ENCODE measurements at regions not wholly inside any gene's neighbourhood (a gene's known extent, or its start where the extent isn't known, plus 50 kb on each side); places are given as distances from the start of the nearest gene placed in this dataset.
"Not testable (repeated sequence)": the region's sequence is repeated elsewhere in the genome, so short reads cannot be mapped to it uniquely, and the experiment has no call there.

- no peak for DNase-seq
Observed at GRCh38 chr18:65671621-65672415, 79.0 kb upstream of the CDH7 start.

DNA sequence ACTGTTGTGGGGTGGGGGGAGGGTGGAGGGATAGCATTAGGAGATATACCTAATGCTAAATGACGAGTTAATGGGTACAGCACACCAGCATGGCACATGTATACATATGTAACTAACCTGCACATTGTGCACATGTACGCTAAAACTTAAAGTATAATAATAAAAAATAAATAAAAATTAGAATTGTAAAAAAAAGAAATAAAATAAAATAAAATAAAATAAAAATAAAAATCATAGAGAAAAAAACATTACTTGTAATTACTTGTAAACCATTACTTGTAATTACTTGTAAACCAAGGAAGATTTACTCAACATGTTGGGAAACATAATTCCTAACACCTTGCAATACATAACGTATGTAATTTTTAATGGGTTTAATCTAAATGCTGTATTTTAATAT lies 80.7 kb upstream of the CDH7 start:
- not testable (repeated sequence) for DNase-seq

- DNase-seq: no peak
Observed at GRCh38 chr18:65661391-65661790, 89.4 kb upstream of the CDH7 start.

- no peak for DNase-seq
Observed at GRCh38 chr18:65659912-65660311, 90.9 kb upstream of the CDH7 start.

DNA sequence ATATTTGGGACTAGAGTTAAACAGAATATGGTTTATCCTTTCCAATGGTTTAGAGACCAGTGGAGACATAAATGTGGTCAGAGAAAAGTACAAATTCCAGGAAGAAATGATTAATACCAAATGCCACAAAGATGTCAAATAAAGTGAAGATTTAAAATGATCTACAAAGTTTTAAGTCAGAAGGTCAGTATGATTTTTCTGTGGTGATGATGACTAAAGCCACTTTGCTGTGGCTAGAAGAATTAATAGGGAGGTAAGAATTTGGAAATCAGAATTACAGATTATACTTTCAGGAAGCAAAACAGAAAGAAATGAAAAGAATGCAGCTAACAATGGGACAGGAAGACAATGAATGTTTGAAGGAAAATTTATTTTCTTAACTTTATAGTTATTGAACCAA lies 91.5 kb upstream of the CDH7 start:
- DNase-seq: no peak

DNA sequence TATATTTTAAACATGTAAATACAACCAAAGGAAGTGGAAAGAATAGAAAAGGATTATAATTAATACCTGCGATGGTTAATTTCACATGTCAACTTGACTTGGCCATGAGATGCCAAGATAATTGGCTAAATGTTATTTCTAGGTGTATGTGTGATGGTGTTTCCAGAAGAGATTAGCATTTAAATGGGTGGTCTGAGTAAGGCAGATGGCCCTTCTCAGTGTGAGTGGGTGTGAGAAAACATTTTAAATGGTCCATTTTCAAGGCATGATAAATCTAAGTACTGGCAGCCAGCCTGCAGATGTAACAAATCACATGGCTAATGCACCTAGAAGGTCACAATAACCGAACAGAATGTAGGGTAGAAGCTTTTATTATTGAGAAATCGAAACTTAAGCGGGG lies 99.6 kb upstream of the CDH7 start:
- DNase-seq: no peak

- no peak for DNase-seq
Observed at GRCh38 chr18:65632236-65632635, 118.6 kb upstream of the CDH7 start.

DNA sequence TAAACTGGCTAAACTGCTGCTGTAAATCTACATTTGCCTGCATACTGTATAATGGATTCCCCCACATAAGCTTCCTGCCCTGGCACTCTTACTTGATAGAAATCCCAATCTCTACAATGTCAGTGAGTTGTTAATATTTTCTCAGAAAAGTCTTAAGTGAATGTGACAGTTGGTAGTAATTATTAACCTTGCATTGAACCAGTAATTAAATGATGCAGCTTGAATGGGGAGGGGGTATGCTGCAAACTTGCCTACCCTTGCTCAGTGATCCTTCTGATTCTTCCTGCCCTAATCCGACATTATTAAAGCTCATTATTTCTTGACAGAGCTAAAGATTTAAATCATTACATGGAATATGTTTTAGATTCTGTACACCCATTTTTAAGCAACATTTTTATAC lies 119.0 kb upstream of the CDH7 start:
- DNase-seq: no peak

GRCh38 chr18:65628390-65628789 lies 122.4 kb upstream of the CDH7 start:
- DNase-seq: no peak

DNA sequence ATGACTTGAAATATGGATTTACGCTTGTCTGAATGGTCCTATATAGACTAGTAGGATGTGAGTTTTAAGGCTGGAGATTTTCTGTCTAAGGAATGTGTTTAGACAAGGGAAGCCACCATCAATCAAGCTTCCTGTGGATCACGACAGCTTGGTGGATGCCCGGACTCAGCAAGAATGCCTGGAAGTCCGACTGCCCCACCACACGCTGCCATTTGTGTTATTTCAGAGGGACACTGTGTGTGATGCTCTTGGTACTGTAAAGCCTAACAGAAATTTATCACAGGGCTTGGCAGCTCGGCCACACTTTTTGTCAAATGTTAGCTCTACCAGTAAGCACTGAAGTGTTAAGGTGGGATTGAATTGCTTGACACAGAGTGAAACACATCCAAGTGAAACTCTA lies 127.1 kb upstream of the CDH7 start:
- DNase-seq: no peak

DNA sequence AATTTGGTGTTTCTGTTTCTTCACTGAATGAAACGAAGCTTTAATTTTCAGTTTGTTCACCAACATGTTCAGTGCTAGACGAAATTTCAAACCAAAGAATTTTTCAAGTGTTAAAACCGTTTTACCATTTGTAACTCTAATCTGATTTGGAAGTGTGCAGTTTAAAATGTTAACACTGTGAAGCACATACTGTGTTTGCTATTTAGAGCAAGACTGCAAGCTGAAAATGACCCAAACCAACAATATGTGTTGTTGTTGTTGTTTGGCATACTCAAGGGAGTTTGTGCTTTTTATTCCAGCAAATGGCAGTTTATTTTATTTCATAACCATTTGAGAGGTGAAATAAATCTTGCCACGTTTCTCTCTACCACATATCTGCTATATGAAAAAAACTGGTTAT lies 128.4 kb upstream of the CDH7 start:
- DNase-seq: no peak

DNA sequence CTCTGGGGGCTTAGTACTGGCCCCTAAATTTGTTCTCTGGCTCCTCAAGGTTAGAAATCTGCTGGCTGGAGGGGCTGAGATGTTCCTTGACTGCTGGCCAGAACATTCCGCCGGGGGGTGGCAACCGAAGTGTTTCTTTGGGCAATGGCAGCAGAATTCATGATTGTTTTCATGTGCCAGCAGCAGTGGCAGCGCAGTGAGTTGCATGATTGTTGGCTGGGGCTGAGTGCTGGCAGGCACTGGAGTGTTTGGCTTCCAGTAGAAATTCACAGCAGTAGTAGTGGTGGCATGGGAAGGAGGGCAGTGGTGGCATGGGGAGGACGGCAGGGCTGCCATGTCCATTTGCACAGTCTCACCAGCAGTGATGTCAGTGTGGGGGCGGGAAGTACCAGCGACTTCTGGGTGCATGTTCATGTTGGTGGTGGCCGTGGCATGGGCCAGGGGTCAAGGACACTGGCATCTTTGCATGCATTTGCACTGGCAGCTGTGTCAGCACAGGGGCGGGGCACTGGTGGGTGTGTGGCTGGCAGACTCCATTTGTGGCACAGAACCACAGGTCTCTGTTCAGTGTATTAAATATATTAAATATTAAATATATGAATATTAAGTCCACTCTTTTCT lies 130.6 kb upstream of the CDH7 start:
- DNase-seq: no peak

DNA sequence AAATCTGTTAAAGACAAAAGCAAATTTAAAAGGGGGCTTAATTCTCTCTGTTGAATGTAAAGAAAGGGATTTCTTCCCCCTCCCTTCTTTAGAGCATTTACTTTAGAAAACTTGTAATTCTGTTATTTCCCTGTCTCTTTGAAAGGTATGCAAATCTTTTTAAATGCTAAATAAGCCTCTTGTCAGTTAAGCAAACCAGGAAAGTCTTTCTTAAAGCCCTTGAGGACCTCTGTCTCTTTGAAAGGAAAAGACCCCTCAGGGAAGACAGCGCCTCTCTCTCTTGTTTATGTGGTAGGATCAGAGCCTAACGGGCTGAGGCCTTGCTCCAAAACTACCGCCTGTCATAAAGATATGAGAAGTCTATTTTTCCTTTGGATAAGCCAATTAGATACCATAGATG lies 139.9 kb upstream of the CDH7 start:
- no peak for DNase-seq

GRCh38 chr18:65608471-65608870 lies 142.3 kb upstream of the CDH7 start:
- DNase-seq: no peak

GRCh38 chr18:65607161-65607560 lies 143.7 kb upstream of the CDH7 start:
- no peak for DNase-seq

- no peak for DNase-seq
Observed at GRCh38 chr18:65606551-65607130, 144.2 kb upstream of the CDH7 start.

GRCh38 chr18:65605352-65605751 lies 145.5 kb upstream of the CDH7 start:
- DNase-seq: not testable (repeated sequence)

DNA sequence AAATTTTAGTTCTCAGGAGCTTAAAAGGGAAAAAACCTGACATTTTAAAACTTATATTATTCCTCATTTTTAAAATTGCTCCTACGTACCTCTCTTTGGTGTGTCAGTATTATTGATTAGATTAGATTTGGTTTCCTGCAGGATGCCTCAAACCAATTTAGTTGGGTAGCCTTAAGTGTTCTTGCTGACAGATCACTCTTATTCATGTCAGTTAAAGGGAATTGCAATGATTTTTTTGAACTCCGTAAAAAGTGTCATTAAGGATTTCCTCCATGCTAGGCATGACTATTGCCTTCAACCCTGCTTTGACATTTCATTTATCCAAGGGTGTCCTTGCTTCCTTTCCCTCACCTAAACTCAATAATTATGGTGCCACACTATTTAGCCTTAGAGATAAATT lies 149.0 kb upstream of the CDH7 start:
- no peak for DNase-seq

GRCh38 chr18:65592435-65592834 lies 158.4 kb upstream of the CDH7 start:
- peak; percentile 8 for DNase-seq

DNA sequence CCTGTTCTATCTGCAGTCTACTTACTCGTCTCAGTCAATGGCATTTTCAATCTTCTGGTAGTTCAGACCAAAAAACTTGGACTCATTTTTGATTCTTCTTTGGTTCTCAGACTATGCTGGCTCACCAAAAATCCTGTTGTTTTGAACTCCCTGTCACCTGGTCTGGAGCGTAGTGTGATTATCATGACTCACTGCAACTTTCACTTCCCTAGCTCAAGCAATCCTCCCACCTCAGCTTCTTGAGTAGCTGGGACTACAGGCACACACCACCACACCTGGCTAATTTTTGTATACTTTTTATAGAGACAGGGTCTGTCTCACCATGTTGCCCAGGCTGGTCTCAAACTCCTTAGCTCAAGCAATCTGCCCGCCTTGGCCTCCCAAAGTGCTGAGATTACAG lies 163.3 kb upstream of the CDH7 start:
- DNase-seq: no peak

GRCh38 chr18:65582094-65582493 lies 168.7 kb upstream of the CDH7 start:
- DNase-seq: not testable (repeated sequence)

- no peak for DNase-seq
Observed at GRCh38 chr18:65568866-65569265, 181.9 kb upstream of the CDH7 start.

DNA sequence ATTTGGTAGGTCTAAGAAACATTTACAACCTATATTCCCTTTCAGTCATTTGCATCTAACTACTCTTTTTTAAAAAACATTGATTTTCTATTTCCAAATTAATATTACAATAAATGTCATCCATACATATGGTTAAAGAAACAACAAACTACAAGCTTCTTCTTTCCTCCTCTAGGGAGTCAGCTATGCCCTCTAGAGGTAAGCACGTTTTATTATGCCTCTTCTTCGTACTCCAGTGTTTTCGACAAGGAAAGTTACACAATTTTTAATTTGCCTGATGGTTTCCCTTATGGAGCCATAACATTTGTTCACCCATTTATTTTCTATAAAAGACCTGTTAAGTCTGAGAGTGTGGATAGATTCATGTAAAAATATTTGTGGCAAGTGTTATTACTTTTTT lies 183.4 kb upstream of the CDH7 start:
- DNase-seq: peak; percentile 49

DNA sequence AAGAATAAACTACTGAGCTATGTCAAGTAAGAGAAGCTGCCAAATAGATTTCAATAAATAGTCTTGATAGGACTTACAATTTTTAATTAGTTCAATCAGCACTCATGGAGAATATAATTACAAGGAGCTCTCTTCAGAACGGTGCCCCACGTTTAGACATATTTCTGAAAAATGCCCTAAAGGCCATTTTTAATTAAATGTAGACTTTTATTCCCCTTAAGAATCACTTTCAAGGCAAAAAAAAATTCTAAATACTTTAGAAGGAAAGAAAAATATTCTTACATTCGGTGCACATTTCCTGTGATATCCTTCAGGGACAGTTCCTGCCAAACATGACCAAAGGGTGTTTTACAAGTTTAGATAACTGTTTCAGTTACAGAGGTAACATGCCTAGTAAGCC lies 202.5 kb upstream of the CDH7 start:
- no peak for DNase-seq

Data from tongue (tissue), 1 donor.